RWPE1 (cell line): ENCODE measurements at regions not wholly inside any gene's neighbourhood (a gene's known extent, or its start where the extent isn't known, plus 50 kb on each side); places are given as distances from the start of the nearest gene placed in this dataset.
A peak's percentile ranks its signal among the peaks of the same experiment; 100 is the strongest.

Experiments
- CTCF ChIA-PET: fragments of 350-600 bp; sonication (Branson Sonifier 250); formaldehyde crosslinking; extraction: SDS; loops from one replicate; lab custom pipeline; 2021; lab: Yijun Ruan, JAX
- POLR2A ChIA-PET: fragments of 400-600 bp; formaldehyde crosslinking; extraction: SDS; loops from one replicate; lab custom pipeline; 2020; ENCODE audit warnings: antibody characterized with exemption; ENCODE audit not compliant: low non-redundant PET; lab: Yijun Ruan, JAX
- DNase-seq: peaks from one replicate; pipeline ENCODE4 v3.0.0; 2012; ENCODE audit warnings: low spot score
- H3K27ac ChIP-seq: fragments of 450-650 bp; 2 replicates; pipeline ENCODE4 v1.5.1; 2017
- CTCF ChIP-seq: fragments of 450-650 bp; conservative IDR thresholded peaks from 2 replicates; pipeline ENCODE4 v1.5.1; 2017; ENCODE audit warnings: low read depth, mild to moderate bottlenecking

- no peak overlapping the region for H3K27ac ChIP-seq
- no peak for DNase-seq
- no peak for TF ChIP-seq CTCF
- ChIA-PET POLR2A (no interaction called here), CTCF (interaction anchor here (0.6 kb wide), 1 partner anchor 483 kb away, joined by 3 read pairs; the partner anchor contains the start of gene USP2)
Measured at GRCh38 chr11:119863851-119864601, 135.0 kb upstream of the NECTIN1 start.

- TF ChIP-seq CTCF: no peak
- CTCF ChIA-PET: interaction anchor here (0.7 kb wide), 1 partner anchor 651 kb away, joined by 7 read pairs; no protein-coding TSS in a partner anchor
- POLR2A ChIA-PET: interaction anchor here (0.7 kb wide), 1 partner anchor 131 kb away, joined by 4 read pairs; no protein-coding TSS in a partner anchor
- DNase-seq: no peak
- H3K27ac ChIP-seq: no peak overlapping the region
Measured at GRCh38 chr11:119863236-119863635, 134.2 kb upstream of the NECTIN1 start.

- CTCF ChIA-PET: interaction anchor here (1.1 kb wide), 1 partner anchor 112 kb away, joined by 6 read pairs; no protein-coding TSS in a partner anchor
- TF ChIP-seq CTCF: no peak
- no peak overlapping the region for H3K27ac ChIP-seq
- POLR2A ChIA-PET: no interaction called here
- peak; percentile 25 for DNase-seq
Measured at GRCh38 chr11:119861160-119861559, 132.2 kb upstream of the NECTIN1 start.

GRCh38 chr11:119860561-119861094 lies 131.6 kb upstream of the NECTIN1 start:
- no peak for TF ChIP-seq CTCF
- DNase-seq: peak; percentile 55
- CTCF ChIA-PET: interaction anchor here (1.1 kb wide), 1 partner anchor 112 kb away, joined by 6 read pairs; no protein-coding TSS in a partner anchor
- POLR2A ChIA-PET: no interaction called here
- H3K27ac ChIP-seq: no peak overlapping the region

- no peak for TF ChIP-seq CTCF
- ChIA-PET POLR2A (no interaction called here), CTCF (interaction anchor here (0.7 kb wide), 1 partner anchor 1004 kb away, joined by 3 read pairs; no protein-coding TSS in a partner anchor)
- H3K27ac ChIP-seq: no peak overlapping the region
- no peak for DNase-seq
Measured at GRCh38 chr11:119859684-119860083, 130.7 kb upstream of the NECTIN1 start.

- DNase-seq: no peak
- ChIA-PET POLR2A (no interaction called here), CTCF (no interaction called here)
- no peak for TF ChIP-seq CTCF
- no peak overlapping the region for H3K27ac ChIP-seq
Measured at GRCh38 chr11:119858288-119858687, 129.3 kb upstream of the NECTIN1 start.
